HG03520 (cell line): ENCODE measurements at regions not wholly inside any gene's neighbourhood (a gene's known extent, or its start where the extent isn't known, plus 50 kb on each side); places are given as distances from the start of the nearest gene placed in this dataset.
"Not testable (repeated sequence)": the region's sequence is repeated elsewhere in the genome, so short reads cannot be mapped to it uniquely, and the experiment has no call there.

Experiments
- ATAC-seq: cut with Tn5 transposase; IDR thresholded peaks from one replicate; pipeline ENCODE4 v1.9.1; 2021; ENCODE audit warnings: mild to moderate bottlenecking, moderate library complexity; ENCODE audit not compliant: unreplicated experiment

- no peak for ATAC-seq
Observed at GRCh38 chrX:39677978-39678791, 419.6 kb downstream of the BCOR start.

- no peak for ATAC-seq
Observed at GRCh38 chrX:39678914-39679313, 418.8 kb downstream of the BCOR start.

- no peak for ATAC-seq
Observed at GRCh38 chrX:39679497-39680157, 418.1 kb downstream of the BCOR start.

GRCh38 chrX:39681885-39682284, 415.9 kb downstream of the BCOR start:
- ATAC-seq, result no peak

- ATAC-seq, result no peak
Observed at GRCh38 chrX:39682778-39683177, 415.0 kb downstream of the BCOR start.

GRCh38 chrX:39688219-39688575, 409.6 kb downstream of the BCOR start:
- no peak for ATAC-seq

GRCh38 chrX:39688576-39689375, 409.0 kb downstream of the BCOR start:
- ATAC-seq, result no peak

- ATAC-seq, result no peak
Observed at GRCh38 chrX:39689376-39690104, 408.2 kb downstream of the BCOR start.

GRCh38 chrX:39690541-39691415, 407.0 kb downstream of the BCOR start:
- no peak for ATAC-seq

- no peak for ATAC-seq
Observed at GRCh38 chrX:39691724-39692123, 406.0 kb downstream of the BCOR start.

- ATAC-seq, result no peak
Observed at GRCh38 chrX:39692796-39693195, 405.0 kb downstream of the BCOR start.

GRCh38 chrX:39693298-39693697, 404.5 kb downstream of the BCOR start:
- no peak for ATAC-seq

- not testable (repeated sequence) for ATAC-seq
Observed at GRCh38 chrX:39702636-39703035, 395.1 kb downstream of the BCOR start.

- ATAC-seq, result no peak
Observed at GRCh38 chrX:39703307-39703706, 394.5 kb downstream of the BCOR start.

- no peak for ATAC-seq
Observed at GRCh38 chrX:39704590-39704989, 393.2 kb downstream of the BCOR start.

GRCh38 chrX:39705290-39705689, 392.5 kb downstream of the BCOR start:
- no peak for ATAC-seq

GRCh38 chrX:39709364-39709763, 388.4 kb downstream of the BCOR start:
- no peak for ATAC-seq

GRCh38 chrX:39709812-39710211, 387.9 kb downstream of the BCOR start:
- no peak for ATAC-seq

GRCh38 chrX:39710776-39711175, 387.0 kb downstream of the BCOR start:
- no peak for ATAC-seq

- ATAC-seq, result no peak
Observed at GRCh38 chrX:39714471-39714870, 383.3 kb downstream of the BCOR start.
